IMR-90 (cell line): ENCODE measurements at regions not wholly inside any gene's neighbourhood (a gene's known extent, or its start where the extent isn't known, plus 50 kb on each side); places are given as distances from the start of the nearest gene placed in this dataset.
A peak's percentile ranks its signal among the peaks of the same experiment; 100 is the strongest.

Source experiments
- ATAC-seq: fragments of 200-7000 bp; cut with Tn5 transposase; 2 replicates; pipeline ENCODE4 v1.9.1; 2020; ENCODE audit warnings: low read depth, mild to moderate bottlenecking, moderate library complexity
- BruUV-seq: library from RNA; stranded (reverse); fragments of 400-500 nt; replicated peaks from 2 replicates; lab custom pipeline; 2021; lab: Mats Ljungman, UMichigan
- CTCF ChIA-PET: fragments of 300-600 bp; formaldehyde crosslinking; extraction: SDS; loops from one replicate; lab custom pipeline; 2021; ENCODE audit warnings: antibody characterized with exemption; lab: Yijun Ruan, JAX
- POLR2A ChIA-PET: fragments of 300-600 bp; sonication (Branson Sonifier 250); formaldehyde crosslinking; loops from one replicate; lab custom pipeline; 2022; ENCODE audit warnings: antibody characterized with exemption; ENCODE audit not compliant: unreplicated experiment; lab: Charles Lee
- DNase-seq: peaks from one replicate; pipeline ENCODE4 v3.0.0; 2013
- H2AFZ ChIP-seq: replicated peaks from 2 replicates; pipeline ENCODE3; 2013; ENCODE audit warnings: low read length, mild to moderate bottlenecking; ENCODE audit not compliant: poor library complexity
- H2AK5ac ChIP-seq: 2 replicates; pipeline ENCODE4 v1.6.1; 2013; ENCODE audit warnings: low read depth, low read length, inconsistent platforms
- H2AK9ac ChIP-seq: replicated peaks from 2 replicates; pipeline ENCODE3; 2013; ENCODE audit warnings: mild to moderate bottlenecking, low read depth, low read length, moderate library complexity; ENCODE audit not compliant: poor library complexity
- H2BK120ac ChIP-seq: 2 replicates; pipeline ENCODE4 v1.6.1; 2013; ENCODE audit warnings: low read depth, low read length, inconsistent platforms
- H2BK15ac ChIP-seq: 3 replicates; pipeline ENCODE4 v1.6.1; 2013; ENCODE audit warnings: low read depth, low read length, inconsistent platforms
- H2BK20ac ChIP-seq: 2 replicates; pipeline ENCODE4 v1.6.1; 2013; ENCODE audit warnings: low read depth, mild to moderate bottlenecking, inconsistent platforms, low read length, moderate library complexity
- H2BK5ac ChIP-seq: 2 replicates; pipeline ENCODE4 v1.6.1; 2013; ENCODE audit warnings: mild to moderate bottlenecking, low read depth, low read length, inconsistent platforms; ENCODE audit not compliant: poor library complexity, severe bottlenecking
- H3K14ac ChIP-seq: replicated peaks from 2 replicates; pipeline ENCODE4 v1.6.1; 2013; ENCODE audit warnings: low read depth, low read length, inconsistent platforms
- H3K18ac ChIP-seq: 2 replicates; pipeline ENCODE4 v1.6.1; 2013; ENCODE audit warnings: low read depth, low read length, control low read depth
- H3K23ac ChIP-seq: 2 replicates; pipeline ENCODE4 v1.6.1; 2013; ENCODE audit warnings: low read depth, low read length, inconsistent platforms
- H3K27ac ChIP-seq: 2 replicates; pipeline ENCODE4 v1.5.1; 2013; ENCODE audit warnings: mild to moderate bottlenecking, control low read depth, low read length; ENCODE audit not compliant: insufficient read depth
- H3K27me3 ChIP-seq: 2 replicates; pipeline ENCODE4 v1.6.1; 2013; ENCODE audit warnings: low read length; ENCODE audit not compliant: control insufficient read depth, insufficient read depth
- H3K36me3 ChIP-seq: 2 replicates; pipeline ENCODE4 v1.6.1; 2013; ENCODE audit warnings: low read length, mixed read lengths; ENCODE audit not compliant: control insufficient read depth, insufficient read depth
- H3K4ac ChIP-seq: 2 replicates; pipeline ENCODE4 v1.6.1; 2013; ENCODE audit warnings: low read depth, low read length, inconsistent platforms
- H3K4me1 ChIP-seq: 2 replicates; pipeline ENCODE4 v1.6.1; 2013; ENCODE audit warnings: low read length, mixed read lengths; ENCODE audit not compliant: control insufficient read depth, insufficient read depth
- H3K4me2 ChIP-seq: 2 replicates; pipeline ENCODE4 v1.6.1; 2013; ENCODE audit warnings: low read depth, mild to moderate bottlenecking, control low read depth, low read length, moderate library complexity
- H3K4me3 ChIP-seq: 2 replicates; pipeline ENCODE4 v1.5.1; 2013; ENCODE audit warnings: low read depth, mild to moderate bottlenecking, control low read depth, low read length, moderate library complexity; ENCODE audit not compliant: insufficient read depth
- H3K56ac ChIP-seq: 2 replicates; pipeline ENCODE4 v1.6.1; 2013; ENCODE audit warnings: low read length, inconsistent platforms; ENCODE audit not compliant: insufficient read depth; ENCODE audit errors: extremely low read depth
- H3K79me1 ChIP-seq, 2 experiments: 2 replicates each; pipeline ENCODE4 v1.6.1; 2013; ENCODE audit warnings: low read length in 2 of 2, inconsistent platforms in 1 of 2, low read depth in 1 of 2
- H3K9ac ChIP-seq: 2 replicates; pipeline ENCODE4 v1.6.1; 2013; ENCODE audit warnings: low read depth, low read length, control low read depth
- H3K9me1 ChIP-seq: 2 replicates; pipeline ENCODE4 v1.6.1; 2013; ENCODE audit warnings: low read length, inconsistent platforms; ENCODE audit not compliant: insufficient read depth
- H3K9me3 ChIP-seq: 2 replicates; pipeline ENCODE4 v1.6.1; 2013; ENCODE audit warnings: low read length; ENCODE audit not compliant: control insufficient read depth, insufficient read depth
- H4K20me1 ChIP-seq: 2 replicates; pipeline ENCODE4 v1.6.1; 2013; ENCODE audit warnings: low read length, inconsistent platforms; ENCODE audit not compliant: insufficient read depth
- H4K5ac ChIP-seq: 2 replicates; pipeline ENCODE4 v1.6.1; 2013; ENCODE audit warnings: mild to moderate bottlenecking, low read depth, low read length, control low read depth
- H4K8ac ChIP-seq, 2 experiments: 2 replicates each; pipeline ENCODE4 v1.6.1; 2013; ENCODE audit warnings: low read depth in 2 of 2, low read length in 2 of 2, control low read depth in 1 of 2, inconsistent platforms in 1 of 2
- H4K91ac ChIP-seq: 2 replicates; pipeline ENCODE4 v1.6.1; 2013; ENCODE audit warnings: low read depth, low read length, inconsistent platforms; ENCODE audit not compliant: insufficient read depth
- CHD1 ChIP-seq: IDR thresholded peaks from 2 replicates; pipeline ENCODE4 v1.6.1; 2012; ENCODE audit warnings: low read depth, low read length, improper control_type of control experiment
- CTCF ChIP-seq: conservative IDR thresholded peaks from 2 replicates; pipeline ENCODE4 v1.5.1; 2012; ENCODE audit warnings: mild to moderate bottlenecking, low read depth, low read length, improper control_type of control experiment
- NFE2L2 ChIP-seq: fragments of 150-350 bp; IDR thresholded peaks from 2 replicates; pipeline ENCODE4 v1.6.1; 2016; ENCODE audit warnings: low read depth, mild to moderate bottlenecking, low read length
- POLR2A ChIP-seq: IDR thresholded peaks from 2 replicates; pipeline ENCODE4 v1.6.1; 2012; ENCODE audit warnings: mild to moderate bottlenecking, low read depth, low read length
- RAD21 ChIP-seq: IDR thresholded peaks from 2 replicates; pipeline ENCODE4 v1.6.1; 2012; ENCODE audit warnings: low read length, improper control_type of control experiment
- RFX5 ChIP-seq: IDR thresholded peaks from 2 replicates; pipeline ENCODE4 v1.8.0; 2012; ENCODE audit warnings: low read depth, mild to moderate bottlenecking, low read length, moderate library complexity
- WGBS, 2 experiments: methylation state at CpG; one replicate each; pipeline versions ENCODE4 v1.1.5 to v1.1.7; 2013; ENCODE audit warnings: missing lambda C conversion rate in 2 of 2; ENCODE audit not compliant: insufficient read length in 1 of 2; ENCODE audit errors: extremely low coverage in 2 of 2; 5-methylcytosine and 5-hydroxymethylcytosine counted together
- dilution Hi-C: fragments of 300-500 bp; cut with HindIII; formaldehyde crosslinking; loops from one replicate; pipeline ENCODE4 v1.14.3; 2018; ENCODE audit warnings: low sequenced_read_pairs; ENCODE audit not compliant: unreplicated experiment
- in situ Hi-C: fragments of 300-500 bp; cut with MboI; formaldehyde crosslinking; loops from 3 replicates; pipeline ENCODE4 v1.14.3; 2019; ENCODE audit warnings: low sequenced_read_pairs, inconsistent platforms, mixed read lengths
- intact Hi-C: fragments of 100-400 bp; cut with micrococcal nuclease; formaldehyde crosslinking; loops from 2 replicates; pipeline ENCODE4 v1.10.0; 2022

DNA sequence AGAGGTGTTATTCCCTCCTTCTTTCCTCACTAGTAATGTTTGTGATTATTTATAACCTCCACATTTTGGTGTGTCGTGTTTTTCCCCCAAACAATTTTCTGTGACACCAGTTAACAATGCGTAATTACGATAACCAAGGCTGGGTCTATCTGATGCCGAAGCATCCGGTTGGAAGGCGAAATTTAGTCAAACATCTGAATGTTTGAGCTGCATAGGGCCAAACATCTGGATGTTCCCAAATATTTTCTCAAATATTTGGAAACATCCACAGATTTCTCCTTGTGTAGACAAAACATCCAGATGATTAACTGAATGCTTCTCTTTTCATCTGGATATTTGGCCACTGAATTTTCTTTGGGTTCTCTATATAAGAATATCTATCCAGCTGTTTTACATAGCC, 371.7 kb downstream of the NFIB start:
- no peak overlapping the region; a peak in 1 of 4 replicates for H4K8ac ChIP-seq
- H2AK9ac ChIP-seq: no peak overlapping the region
- no peak overlapping the region; the same call in 1 of the 2 replicates for H2BK120ac ChIP-seq
- dilution Hi-C loops (no loop called here), in situ Hi-C loops (no loop called here), intact Hi-C loops (loop anchor here (10.0 kb wide), 1 partner anchor 483 kb away; no protein-coding TSS in a partner anchor)
- H4K20me1 ChIP-seq: no peaks in the 10 kb centered on the region
- H2BK5ac ChIP-seq: no peak overlapping the region
- 0 out of 2 replicates have a peak overlapping the region, but pooled peaks have one; percentile 32 for H2BK20ac ChIP-seq
- H4K91ac ChIP-seq: no peak overlapping the region
- no peaks in the 10 kb centered on the region for H3K9me3 ChIP-seq
- TF ChIP-seq RFX5 (no peak), RAD21 (no peak), CTCF (no peak), POLR2A (no peak), CHD1 (no peak), NFE2L2 (no peak)
- no peak overlapping the region for H3K18ac ChIP-seq
- no peak overlapping the region for H2BK15ac ChIP-seq
- no peak overlapping the region for H3K9ac ChIP-seq
- H3K56ac ChIP-seq: no peak overlapping the region
- H3K36me3 ChIP-seq: no peaks in the 10 kb centered on the region
- no peak overlapping the region for H2AFZ ChIP-seq
- H2AK5ac ChIP-seq: no peak overlapping the region
- ChIA-PET CTCF (no interaction called here), POLR2A (no interaction called here)
- H3K9me1 ChIP-seq: no peaks in the 10 kb centered on the region
- BruUV-seq: no TSS peak
- peaks cover 4% of the 10 kb centered on the region; the same call in 1 of the 2 replicates for H3K4me1 ChIP-seq
- H4K5ac ChIP-seq: no peak overlapping the region
- peak overlapping the region; percentile 32; the same call in 1 of the 2 replicates for H3K4ac ChIP-seq
- no peak overlapping the region for H3K27ac ChIP-seq
- no peak overlapping the region for H3K4me3 ChIP-seq
- no peak for ATAC-seq
- DNase-seq: no peak
- H3K79me1 ChIP-seq: no peaks in the 10 kb centered on the region
- 91% methylated on average over 4 of the region's 6 CpGs; no CpG with 5 or more reads in 1 of the 2 experiments for WGBS, 2 experiments
- no peak overlapping the region for H3K23ac ChIP-seq
- H3K27me3 ChIP-seq: no peaks in the 10 kb centered on the region
- no peak overlapping the region for H3K4me2 ChIP-seq
- H3K14ac ChIP-seq: no peak overlapping the region
